ENCODE measurements at regions not wholly inside any gene's neighbourhood (a gene's known extent, or its start where the extent isn't known, plus 50 kb on each side); places are given as distances from the start of the nearest gene placed in this dataset.

DNA sequence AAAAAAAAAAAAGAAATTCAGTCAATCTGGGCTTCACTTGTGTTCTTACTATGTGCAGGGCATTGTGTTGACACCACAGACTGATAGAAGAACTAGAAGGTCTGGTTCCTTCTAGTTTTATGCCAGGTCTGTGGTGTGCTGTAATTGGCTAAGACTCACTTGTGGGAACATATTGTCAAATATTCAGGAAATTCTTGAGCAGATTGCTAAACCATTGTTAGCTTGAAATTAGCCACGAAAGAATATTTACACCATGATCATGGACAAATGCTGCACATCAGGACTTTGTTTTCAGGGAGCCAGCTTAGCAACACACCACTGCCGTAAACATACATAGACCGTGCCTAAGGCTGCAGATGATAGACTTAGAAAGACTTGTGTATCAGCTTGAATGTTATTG is 74.6 kb downstream of the GTPBP8 start:
- Histone ChIP-seq H2BK15ac (ENCODE audit: low read length) (no peak overlapping the region), H3K9me3 (ENCODE audit: insufficient read depth in 2 of 2, low read depth in 1 of 2, low read length in 1 of 2) (no peaks in the 10 kb centered on the region), H3K4me3 (ENCODE audit: extremely low read depth in 1 of 4, insufficient read depth in 2 of 4, low read depth in 3 of 4, low read length in 4 of 4) (no peak overlapping the region), H3K79me1 (ENCODE audit: low read depth, low read length) (no peaks in the 10 kb centered on the region), H2BK12ac (ENCODE audit: low read depth, low read length) (no peak overlapping the region), H3K9ac (replicated peaks in 1 of 4; ENCODE audit: extremely low read depth in 1 of 4, low read depth in 3 of 4, low read length in 3 of 4) (no peak overlapping the region), H2BK20ac (ENCODE audit: low read length) (no peak overlapping the region), H3K14ac (ENCODE audit: insufficient read length) (no peak overlapping the region), H3K27me3 (replicated peaks in 1 of 4; ENCODE audit: control insufficient read depth in 3 of 4, extremely low read depth in 1 of 4, insufficient read depth in 3 of 4, low read length in 3 of 4) (no peaks in the 10 kb centered on the region), H2BK5ac (ENCODE audit: low read depth, low read length) (no peak overlapping the region), H3K27ac (ENCODE audit: low read depth, low read length) (no peak overlapping the region), H3K23ac (ENCODE audit: insufficient read length) (no peak overlapping the region), H3K18ac (ENCODE audit: extremely low read depth, low read length) (no peak overlapping the region), H3K4me2 (ENCODE audit: insufficient read depth in 1 of 2, low read depth in 2 of 2, low read length in 2 of 2) (no peak overlapping the region), H3K4ac (replicated peaks; ENCODE audit: insufficient read length, low read depth, low read length) (no peak overlapping the region), H2BK120ac (replicated peaks; ENCODE audit: low read depth, low read length) (no peak overlapping the region), H3K56ac (replicated peaks; ENCODE audit: insufficient read length, low read depth, low read length) (no peak overlapping the region), H3K23me2 (ENCODE audit: low read depth, low read length) (no peaks in the 10 kb centered on the region), H2AK5ac (ENCODE audit: low read depth, low read length) (no peak overlapping the region), H3K79me2 (ENCODE audit: control insufficient read depth in 1 of 2, insufficient read depth in 2 of 2, low read length in 2 of 2) (no peaks in the 10 kb centered on the region), H4K5ac (ENCODE audit: insufficient read length, low read depth, low read length) (no peak overlapping the region), H2AFZ (ENCODE audit: low read length) (no peak overlapping the region), H4K91ac (replicated peaks; ENCODE audit: insufficient read length, low read length) (no peak overlapping the region), H3K36me3 (ENCODE audit: control insufficient read depth in 2 of 4, insufficient read depth in 4 of 4, low read length in 3 of 4) (no peaks in the 10 kb centered on the region), H3K4me1 (replicated peaks in 1 of 4; ENCODE audit: control insufficient read depth in 3 of 4, insufficient read depth in 4 of 4, low read length in 3 of 4) (no peaks in the 10 kb centered on the region), H4K20me1 (replicated peaks in 1 of 2; ENCODE audit: control insufficient read depth in 1 of 2, insufficient read depth in 2 of 2, low read length in 2 of 2) (no peaks in the 10 kb centered on the region), H4K8ac (ENCODE audit: extremely low read depth, insufficient read depth, low read length) (no peak overlapping the region)
- ChIA-PET CTCF (ENCODE audit: partially characterized antibody) (interaction anchor here (0.6 to 1.5 kb wide), 6 partner anchors 13 to 223 kb away, joined by 3 to 5 read pairs (median 4); no protein-coding TSS in a partner anchor), POLR2A (ENCODE audit: partially characterized antibody) (no interaction called here)
- FAIRE-seq: no peak
- TF ChIP-seq E2F6 (IDR thresholded peaks at IDR 0.05): no peak
- TF ChIP-seq HDAC2 (IDR thresholded peaks at IDR 0.05; ENCODE audit: borderline replicate concordance in 1 of 2, low read depth in 2 of 2, low read length in 2 of 2): no peak
- no peak for TF ChIP-seq RXRA (IDR thresholded peaks at IDR 0.05; ENCODE audit: insufficient read depth, low read depth, low read length)
- no peak for TF ChIP-seq ASH2L (IDR thresholded peaks at IDR 0.05; ENCODE audit: low read length)
- no peak for TF ChIP-seq TCF12 (IDR thresholded peaks at IDR 0.05; ENCODE audit: low read depth, low read length)
- no peak for TF ChIP-seq SIN3A (conservative IDR thresholded peaks at IDR 0.05 in 1 of 2, IDR thresholded peaks at IDR 0.05 in 1 of 2; ENCODE audit: low read depth in 1 of 2, low read length in 2 of 2)
- no peak for TF ChIP-seq TAF1 (IDR thresholded peaks at IDR 0.05; ENCODE audit: low read depth, low read length)
- no peak for TF ChIP-seq SAP30 (IDR thresholded peaks at IDR 0.05; ENCODE audit: insufficient read depth, insufficient replicate concordance, low read length)
- TF ChIP-seq NRF1 (IDR thresholded peaks at IDR 0.05; ENCODE audit: low read depth, low read length): no peak
- no peak for TF ChIP-seq KDM4A (IDR thresholded peaks at IDR 0.05; ENCODE audit: low read depth, low read length, severe bottlenecking)
- TF ChIP-seq CHD1 (IDR thresholded peaks at IDR 0.05; ENCODE audit: low read depth, low read length): no peak
- no peak for DNase-seq (ENCODE audit: low read depth in 1 of 2, low spot score in 2 of 2)
- 98% methylated on average over 3 of the region's 3 CpGs; no CpG with 5 or more reads in 1 of the 2 experiments for WGBS, 2 experiments (ENCODE audit: extremely low coverage in 1 of 2, insufficient coverage in 1 of 2, insufficient read length in 1 of 2, insufficient replicate concordance in 2 of 2, low coverage in 1 of 2, low lambda C conversion rate in 2 of 2, missing lambda C conversion rate in 1 of 2)
